GM21367 (cell line): ENCODE measurements at regions not wholly inside any gene's neighbourhood (a gene's known extent, or its start where the extent isn't known, plus 50 kb on each side); places are given as distances from the start of the nearest gene placed in this dataset.

Source experiments
- ATAC-seq: cut with Tn5 transposase; IDR thresholded peaks from one replicate; pipeline ENCODE4 v1.9.1; 2021; ENCODE audit not compliant: unreplicated experiment

- ATAC-seq: no peak
These were observed 54.4 kb upstream of the HS3ST1 start for GRCh38 chr4:11483046-11483445.

GRCh38 chr4:11480683-11481082, 52.0 kb upstream of the HS3ST1 start:
- peak; percentile 91 for ATAC-seq
